Neural progenitor cell (in vitro differentiated cells): ENCODE measurements at regions not wholly inside any gene's neighbourhood (a gene's known extent, or its start where the extent isn't known, plus 50 kb on each side); places are given as distances from the start of the nearest gene placed in this dataset.

Source experiments
- EZH2 ChIP-seq: fragments of 200-600 bp; sonication (generic); IDR thresholded peaks from 2 replicates; pipeline ENCODE4 v1.6.1; 2017; ENCODE audit warnings: antibody characterized with exemption, mild to moderate bottlenecking, moderate library complexity
- EZH2phosphoT487 ChIP-seq: fragments of 200-600 bp; sonication (generic); IDR thresholded peaks from 2 replicates; pipeline ENCODE4 v1.6.1; 2017; ENCODE audit warnings: antibody characterized with exemption
- TF ChIP-seq, protein P1 (sequence below): fragments of 200-600 bp; sonication (generic); IDR thresholded peaks from 2 replicates; pipeline ENCODE4 v1.5.1; 2017; ENCODE audit warnings: antibody characterized with exemption, mild to moderate bottlenecking

DNA sequence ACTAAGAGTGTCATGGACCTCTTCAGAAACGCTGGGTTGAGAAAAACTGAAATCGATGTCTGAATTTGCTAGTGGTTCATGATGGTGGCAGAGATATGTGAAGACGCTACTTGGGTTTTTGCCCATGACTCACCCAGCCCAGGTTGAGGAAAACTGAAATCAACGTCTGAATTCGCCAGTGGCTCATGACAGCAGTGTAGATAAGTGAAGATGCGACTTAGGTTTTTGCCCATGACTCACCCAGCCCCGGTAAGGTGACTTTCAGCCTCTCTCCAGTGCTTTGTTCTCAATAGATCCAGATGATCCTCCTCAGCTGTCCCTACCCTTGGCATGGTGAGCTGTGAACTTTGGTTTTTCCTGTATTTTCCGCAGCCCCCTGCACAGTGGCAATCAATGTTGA lies 105.3 kb upstream of the SIX3 start:
- TF ChIP-seq, protein P1, sequence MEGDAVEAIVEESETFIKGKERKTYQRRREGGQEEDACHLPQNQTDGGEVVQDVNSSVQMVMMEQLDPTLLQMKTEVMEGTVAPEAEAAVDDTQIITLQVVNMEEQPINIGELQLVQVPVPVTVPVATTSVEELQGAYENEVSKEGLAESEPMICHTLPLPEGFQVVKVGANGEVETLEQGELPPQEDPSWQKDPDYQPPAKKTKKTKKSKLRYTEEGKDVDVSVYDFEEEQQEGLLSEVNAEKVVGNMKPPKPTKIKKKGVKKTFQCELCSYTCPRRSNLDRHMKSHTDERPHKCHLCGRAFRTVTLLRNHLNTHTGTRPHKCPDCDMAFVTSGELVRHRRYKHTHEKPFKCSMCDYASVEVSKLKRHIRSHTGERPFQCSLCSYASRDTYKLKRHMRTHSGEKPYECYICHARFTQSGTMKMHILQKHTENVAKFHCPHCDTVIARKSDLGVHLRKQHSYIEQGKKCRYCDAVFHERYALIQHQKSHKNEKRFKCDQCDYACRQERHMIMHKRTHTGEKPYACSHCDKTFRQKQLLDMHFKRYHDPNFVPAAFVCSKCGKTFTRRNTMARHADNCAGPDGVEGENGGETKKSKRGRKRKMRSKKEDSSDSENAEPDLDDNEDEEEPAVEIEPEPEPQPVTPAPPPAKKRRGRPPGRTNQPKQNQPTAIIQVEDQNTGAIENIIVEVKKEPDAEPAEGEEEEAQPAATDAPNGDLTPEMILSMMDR = no peak
- TF ChIP-seq EZH2 (no peak), EZH2phosphoT487 (no peak)
